GM20431 (cell line): ENCODE measurements at regions not wholly inside any gene's neighbourhood (a gene's known extent, or its start where the extent isn't known, plus 50 kb on each side); places are given as distances from the start of the nearest gene placed in this dataset.
"Not testable (repeated sequence)": the region's sequence is repeated elsewhere in the genome, so short reads cannot be mapped to it uniquely, and the experiment has no call there.

Source experiments
- in situ Hi-C: fragments of 300-500 bp; cut with MseI, MboI; formaldehyde crosslinking; loops from one replicate; pipeline ENCODE4 v1.15.0; 2020; ENCODE audit warnings: low sequenced_read_pairs; ENCODE audit not compliant: unreplicated experiment

DNA sequence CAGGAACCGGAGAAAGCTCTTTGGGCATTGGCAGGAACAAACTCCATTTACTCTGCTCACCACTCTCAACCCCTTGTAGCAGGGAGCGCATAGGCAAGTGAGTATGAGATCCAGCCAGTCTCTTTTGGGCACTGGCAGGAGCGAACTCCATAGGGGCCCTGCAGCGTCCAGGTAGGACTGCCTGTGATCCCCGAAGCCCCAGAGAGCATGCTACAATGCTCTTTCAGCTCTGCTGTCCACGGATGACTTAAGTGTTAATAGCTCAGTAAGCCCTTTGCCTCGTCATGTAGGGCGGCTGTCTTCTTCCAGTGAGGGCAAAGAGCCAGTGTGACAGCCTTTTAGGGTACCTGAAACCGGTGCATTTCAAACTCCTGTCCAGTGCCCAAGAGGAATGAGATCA, 1525.6 kb upstream of the RAG2 start:
- in situ Hi-C loops: no loop called here

DNA sequence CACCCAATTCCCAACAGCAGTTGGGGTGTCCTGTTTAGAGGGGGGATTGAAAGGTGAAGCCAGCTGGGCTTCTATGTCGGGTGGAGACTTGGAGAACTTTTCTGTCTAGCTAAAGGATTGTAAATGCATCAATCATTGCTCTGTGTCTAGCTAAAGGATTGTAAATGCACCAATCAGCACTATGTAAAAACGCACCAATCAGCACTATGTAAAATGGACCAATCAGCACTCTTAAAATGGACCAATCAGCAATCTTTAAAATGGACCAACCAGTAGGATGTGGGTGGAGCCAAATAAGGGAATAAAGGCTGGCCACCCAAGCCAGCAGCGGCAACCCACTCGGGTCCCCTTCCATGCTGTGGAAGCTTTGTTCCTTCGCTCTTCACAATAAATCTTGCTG, 1518.6 kb upstream of the RAG2 start:
- in situ Hi-C loops: not testable (repeated sequence)

DNA sequence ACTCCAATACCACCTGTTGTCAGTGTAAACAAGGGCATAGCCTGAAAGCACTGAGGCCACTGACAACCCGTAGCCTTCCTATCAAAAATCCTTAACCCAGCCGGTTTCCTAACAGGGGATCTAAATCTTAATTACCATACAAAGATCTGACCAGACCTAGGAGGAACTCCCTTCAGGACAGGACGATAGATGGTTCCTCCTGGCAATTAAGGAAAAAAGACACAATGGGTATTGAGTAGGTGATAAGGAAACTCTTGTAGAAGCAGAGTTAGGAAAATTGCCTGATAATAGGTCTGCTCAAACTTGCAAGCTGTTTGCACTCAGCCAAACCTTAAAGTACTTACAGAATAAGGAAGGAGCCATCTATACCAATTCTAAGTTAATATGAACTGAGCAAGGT, 1517.3 kb upstream of the RAG2 start:
- in situ Hi-C loops: not testable (repeated sequence)

DNA sequence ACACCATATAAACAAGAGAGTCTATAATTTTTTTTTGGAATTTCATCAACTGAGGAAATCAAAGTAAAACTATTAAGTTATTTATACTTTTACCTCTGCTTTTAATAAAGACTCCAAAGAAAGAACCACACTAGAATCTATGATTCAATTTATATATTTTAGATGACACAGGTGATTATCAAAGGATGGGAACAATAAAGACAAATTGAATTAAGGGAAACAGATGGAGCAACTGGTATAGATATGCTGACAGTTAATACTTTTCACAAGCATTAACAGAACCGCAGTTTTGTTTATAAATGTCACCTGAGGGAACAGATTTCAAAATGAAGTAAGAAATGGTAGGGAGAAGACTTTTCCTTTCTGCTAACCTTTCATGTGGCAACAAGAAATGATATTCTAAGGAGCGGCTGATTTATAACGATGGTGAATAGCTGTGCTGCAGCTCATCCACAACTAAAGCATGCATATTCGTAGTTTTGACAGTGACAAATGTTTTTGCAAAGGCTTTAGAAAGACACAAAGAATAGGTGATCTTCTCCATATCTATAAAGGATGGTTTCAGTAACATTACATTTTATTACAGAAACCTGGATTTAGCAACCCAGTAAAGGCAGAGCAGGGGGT, 1502.9 kb upstream of the RAG2 start:
- in situ Hi-C loops: no loop called here

DNA sequence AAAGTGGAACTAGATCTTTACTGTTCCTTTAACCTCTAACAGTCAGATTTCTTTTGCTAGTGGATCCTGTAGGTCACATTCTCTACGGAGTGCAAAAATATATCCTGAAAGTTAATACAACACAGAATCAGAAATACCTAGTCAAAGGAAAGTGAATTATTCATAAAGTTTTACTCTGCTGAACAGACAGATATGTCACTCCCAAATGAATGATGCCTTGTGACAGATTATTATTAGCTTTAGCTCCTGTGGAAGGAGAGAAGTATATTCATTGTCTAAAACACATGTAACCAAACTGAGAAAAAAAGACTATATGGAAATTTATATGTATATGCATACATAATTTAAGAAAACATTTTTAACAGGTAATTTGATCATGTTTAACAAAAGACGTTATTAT, 1497.2 kb upstream of the RAG2 start:
- in situ Hi-C loops: no loop called here

DNA sequence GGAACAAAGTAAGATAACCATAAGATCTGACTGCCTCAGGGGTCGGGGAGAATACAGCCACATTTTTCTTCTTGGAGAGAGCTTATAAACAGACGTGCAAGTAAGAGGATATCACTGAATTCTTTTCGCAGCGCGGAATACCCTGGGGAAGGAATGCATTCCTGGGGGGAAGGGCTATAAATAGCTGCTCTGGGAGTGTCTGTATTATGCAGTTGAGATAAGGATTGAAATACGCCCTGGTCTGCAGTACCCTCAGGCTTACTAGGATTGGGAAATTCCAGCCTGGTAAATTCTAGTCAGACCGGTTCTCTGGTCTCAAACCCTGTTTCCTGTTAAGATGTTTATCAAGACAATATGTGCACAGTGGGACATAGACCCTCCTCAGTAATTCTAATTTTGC, 1491.7 kb upstream of the RAG2 start:
- in situ Hi-C loops: no loop called here

DNA sequence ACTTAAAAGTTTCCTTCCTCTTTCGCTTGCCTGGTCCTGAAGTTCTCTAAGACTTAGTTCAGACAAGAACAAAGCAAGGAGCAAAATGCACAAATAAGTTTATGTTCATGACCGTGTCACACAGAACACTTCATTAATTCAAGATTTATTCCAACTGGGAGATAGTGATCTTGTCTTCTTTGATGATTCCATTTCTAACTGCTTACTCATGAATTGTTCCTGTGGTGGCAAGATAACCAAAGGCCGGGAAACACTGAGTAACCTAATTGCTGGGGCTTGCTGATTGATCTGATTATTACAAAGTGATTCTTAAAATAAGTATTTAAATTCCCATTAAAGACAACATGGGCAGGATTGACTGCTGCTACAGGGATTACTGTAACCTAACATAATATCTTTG, 1462.9 kb upstream of the RAG2 start:
- in situ Hi-C loops: no loop called here

DNA sequence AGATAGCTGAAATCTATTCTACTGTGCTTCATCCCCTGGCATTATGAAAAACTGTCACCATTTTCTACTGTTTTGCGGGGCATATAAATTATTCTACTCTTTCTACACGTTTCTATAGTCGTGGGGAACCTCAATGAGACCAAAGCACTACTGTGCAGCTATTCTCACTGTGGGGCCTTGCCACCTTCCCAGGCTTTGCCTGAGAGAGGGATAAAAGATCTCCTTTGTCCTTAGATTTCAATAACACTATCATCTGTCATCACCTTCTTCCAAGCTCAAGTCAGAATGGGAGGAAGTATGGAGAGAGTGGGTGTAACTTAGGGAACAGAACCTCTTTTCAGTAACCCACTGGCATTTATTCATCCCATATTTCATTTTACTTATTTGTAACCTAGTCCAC, 1462.1 kb upstream of the RAG2 start:
- in situ Hi-C loops: no loop called here

DNA sequence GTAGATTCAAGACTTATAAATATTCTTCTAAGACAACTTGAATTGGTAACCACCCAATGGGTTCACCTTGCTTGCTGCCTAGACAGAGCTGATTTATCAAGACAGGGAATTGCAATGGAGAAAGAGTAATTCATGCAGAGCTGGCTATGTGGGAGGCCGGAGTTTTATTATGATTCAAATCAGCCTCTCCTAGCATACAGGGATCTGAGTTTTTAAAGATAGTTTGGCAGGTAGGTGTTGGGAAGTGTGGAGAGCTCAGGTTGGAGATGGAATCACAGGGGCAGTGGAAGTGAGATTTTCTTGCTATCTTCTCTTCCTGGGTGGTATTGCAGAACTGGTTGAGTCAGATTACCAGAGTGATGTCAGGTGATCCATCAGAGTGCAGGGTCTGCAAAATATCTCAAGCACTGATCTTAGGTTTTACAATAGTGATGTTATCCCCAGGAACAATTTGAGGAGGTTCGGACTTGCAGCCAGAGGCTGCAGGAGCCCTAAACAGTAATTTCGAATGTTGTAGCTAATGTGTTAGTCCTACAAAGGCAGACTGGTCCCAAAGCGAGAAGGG, 1448.6 kb upstream of the RAG2 start:
- in situ Hi-C loops: no loop called here

DNA sequence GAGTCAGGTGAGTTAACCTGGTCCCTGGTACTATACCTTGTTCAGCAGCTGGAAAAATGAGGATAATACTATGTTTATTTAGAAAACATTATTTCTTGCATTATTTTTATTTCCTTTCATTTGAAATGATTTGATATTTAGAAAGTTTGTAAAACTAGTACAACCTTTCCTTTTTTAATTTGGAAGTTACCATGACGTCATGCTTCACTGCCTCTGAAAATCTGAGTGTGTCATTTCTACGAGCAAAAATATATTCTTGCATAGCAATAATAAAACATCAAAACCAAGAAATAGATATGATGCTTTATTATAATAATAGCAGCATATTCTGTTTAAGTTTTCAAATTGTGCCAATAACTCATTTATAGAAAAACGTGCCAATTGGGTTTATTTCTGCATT, 1445.0 kb upstream of the RAG2 start:
- in situ Hi-C loops: no loop called here

DNA sequence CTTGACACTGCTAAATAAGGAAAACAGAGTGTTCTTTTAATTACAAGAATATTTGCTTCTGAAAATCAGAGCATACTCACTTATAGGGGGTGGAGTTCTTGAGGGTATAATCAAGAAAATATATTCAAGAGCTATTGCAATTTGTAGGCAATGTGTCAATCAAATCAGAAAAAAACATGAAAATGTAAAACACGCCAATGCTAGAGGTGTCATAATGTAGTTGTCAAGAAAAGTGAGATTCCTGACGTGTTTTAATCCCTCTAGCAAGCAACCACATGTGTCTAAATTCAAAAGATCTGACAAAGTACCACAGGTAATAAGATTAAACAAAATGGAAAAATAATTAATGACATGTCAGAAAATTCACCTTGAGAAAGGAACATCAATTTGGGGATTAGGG, 1440.7 kb upstream of the RAG2 start:
- in situ Hi-C loops: no loop called here

DNA sequence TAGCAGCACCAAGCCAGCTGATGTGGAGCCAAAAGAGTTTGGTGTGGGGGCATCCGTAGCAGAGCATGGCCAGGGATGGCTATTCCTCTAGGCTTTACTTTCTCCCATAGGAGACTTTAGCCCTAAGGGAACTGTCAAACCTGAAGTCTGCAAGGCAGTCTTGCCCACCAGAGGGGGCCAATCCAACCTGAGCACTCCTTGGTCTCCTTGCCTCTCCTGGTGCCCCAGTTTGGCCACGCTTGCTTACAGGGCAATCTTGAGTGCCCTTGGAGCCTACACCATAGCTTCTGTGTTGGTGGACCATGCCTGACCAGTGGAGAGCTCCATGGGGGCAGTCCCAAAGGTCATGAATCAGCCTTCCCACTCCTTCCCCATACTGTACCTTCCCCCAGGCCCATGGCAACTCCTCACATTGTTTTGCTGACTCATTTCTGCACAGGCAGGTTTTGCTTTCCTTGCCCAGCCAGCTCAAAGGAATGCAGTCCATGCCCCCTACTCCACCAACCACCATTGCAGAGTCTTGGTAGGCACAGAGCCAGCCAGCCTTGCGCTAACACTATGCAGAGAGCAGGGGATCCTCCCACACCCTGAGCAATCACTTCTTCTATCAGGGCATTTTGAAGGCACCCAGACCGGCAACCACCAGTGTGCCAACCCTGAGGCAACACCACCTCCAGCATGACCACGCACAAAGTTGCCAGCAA, 1421.2 kb upstream of the RAG2 start:
- in situ Hi-C loops: no loop called here

DNA sequence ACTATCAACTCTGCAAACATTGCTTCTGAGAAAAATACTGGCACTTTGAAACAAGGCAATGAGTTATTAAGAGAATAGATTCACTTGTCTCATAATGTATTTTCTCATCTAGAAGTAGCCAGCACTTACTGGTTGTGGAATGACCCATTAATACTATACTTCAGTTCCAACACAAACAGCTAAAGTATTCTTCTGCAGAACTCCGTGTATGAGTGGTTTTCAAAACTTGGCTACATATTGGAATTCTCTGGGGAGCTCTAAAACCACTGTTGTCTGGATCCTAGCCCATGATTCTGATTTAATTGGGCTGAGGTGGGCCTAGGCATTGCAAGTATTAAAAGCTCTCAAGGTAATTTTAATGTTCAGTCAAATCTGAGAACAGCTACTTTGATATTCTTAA, 1416.4 kb upstream of the RAG2 start:
- in situ Hi-C loops: no loop called here

DNA sequence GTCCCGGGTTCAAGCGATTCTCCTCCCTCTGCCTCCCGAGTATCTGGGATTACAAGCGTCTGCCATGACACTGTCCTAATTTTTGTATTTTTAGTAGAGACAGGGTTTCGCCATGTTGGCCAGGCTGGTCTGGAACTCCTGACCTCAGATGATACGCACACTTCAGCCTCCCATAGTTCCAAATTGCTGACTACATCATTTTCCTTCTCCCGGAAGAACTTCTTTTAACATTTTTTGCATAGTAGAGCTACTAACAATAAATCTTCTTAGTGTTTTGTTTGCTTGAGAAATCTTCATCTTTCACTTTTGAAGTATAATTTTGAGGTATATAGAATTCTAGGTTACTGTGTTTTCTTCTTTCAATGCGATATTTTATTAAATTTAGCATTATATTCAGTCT, 1415.1 kb upstream of the RAG2 start:
- in situ Hi-C loops: no loop called here

DNA sequence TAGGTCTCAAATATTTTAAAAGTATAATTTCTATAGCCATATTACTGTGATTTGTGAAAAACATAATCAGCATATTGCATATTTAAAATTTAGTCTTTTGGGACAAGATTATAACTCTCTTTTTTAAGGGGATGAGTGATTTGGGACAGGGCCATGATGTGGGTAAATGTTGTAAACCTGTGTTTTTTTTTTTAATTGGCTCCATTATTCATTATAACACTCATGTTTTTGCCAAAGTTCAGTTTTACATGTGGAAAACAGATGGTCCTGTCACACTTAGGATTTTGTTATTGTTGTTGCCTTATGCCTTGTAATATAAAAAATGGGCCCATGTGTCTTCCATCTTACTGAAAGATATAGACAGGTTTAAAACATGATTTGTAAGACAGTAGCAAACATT, 1413.5 kb upstream of the RAG2 start:
- in situ Hi-C loops: no loop called here

DNA sequence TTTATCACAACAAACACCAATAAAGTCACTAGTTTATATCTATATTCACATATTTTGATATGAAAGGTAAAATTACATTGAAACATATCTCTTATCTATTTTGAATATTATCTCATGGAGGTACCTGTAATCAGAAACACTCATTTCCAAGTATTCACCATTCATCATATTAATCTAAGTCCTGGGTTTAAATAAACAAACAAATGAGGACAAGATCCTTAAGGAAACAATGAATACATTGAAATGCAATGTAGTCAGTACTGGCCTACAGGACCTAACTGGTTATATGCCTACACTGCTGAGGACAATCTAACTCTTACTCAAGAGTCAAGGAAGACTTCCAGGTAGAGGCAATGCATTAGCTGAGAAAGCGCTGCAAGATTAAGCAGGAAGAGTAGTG, 1411.9 kb upstream of the RAG2 start:
- in situ Hi-C loops: no loop called here

DNA sequence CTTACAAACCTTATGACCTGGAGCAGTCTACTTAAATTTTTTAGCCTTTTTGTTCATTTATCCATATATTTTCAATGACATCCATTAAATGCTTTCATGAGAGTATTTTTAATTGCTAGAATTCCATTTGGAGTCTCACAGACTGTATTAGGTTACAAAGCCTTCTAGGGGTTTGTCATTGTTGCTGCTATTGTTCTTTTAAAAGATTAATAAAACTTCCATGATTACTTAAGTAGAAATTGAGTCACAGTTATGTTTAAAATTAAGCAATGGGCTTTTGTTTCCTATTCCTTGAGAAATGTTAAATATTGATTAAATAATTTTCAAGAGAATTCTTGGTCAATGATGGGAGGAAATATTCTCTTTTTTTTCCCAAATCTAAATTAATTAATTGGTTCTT, 1408.4 kb upstream of the RAG2 start:
- in situ Hi-C loops: no loop called here

DNA sequence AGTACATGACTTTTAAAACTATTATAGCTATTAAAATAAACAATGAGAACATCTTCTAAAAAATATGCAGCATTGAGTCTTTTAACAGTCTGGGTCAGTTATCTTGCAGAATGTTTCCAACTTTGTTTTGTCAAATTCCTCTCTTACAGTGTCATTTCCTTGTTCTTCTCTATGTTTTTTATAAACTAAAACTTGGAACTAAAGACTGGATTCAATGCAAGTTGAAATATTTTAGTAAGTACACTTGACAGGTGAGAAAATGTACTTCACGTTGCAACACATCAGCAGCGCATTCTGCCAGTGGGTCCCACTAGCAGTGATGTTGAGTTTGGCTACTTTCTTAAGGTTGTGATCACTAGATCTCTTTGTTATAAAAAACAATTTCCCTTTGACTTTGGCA, 1407.6 kb upstream of the RAG2 start:
- in situ Hi-C loops: no loop called here

DNA sequence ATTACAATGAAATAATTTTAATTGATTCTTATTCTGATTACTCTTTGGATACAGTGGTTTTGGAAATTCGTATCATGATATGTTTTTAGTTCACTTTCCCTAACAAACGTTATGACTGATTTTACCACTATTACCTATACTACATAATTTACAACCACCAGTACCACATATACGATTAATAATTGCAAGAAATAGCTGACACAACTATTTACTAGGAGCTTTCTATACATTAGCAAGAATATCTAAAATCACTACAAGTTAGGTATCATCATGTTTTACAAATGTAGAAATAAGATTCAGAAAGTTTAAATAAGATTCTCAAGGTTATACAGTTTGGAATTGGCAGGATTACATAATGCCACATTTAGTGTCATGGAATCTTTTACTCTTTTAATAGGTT, 1401.1 kb upstream of the RAG2 start:
- in situ Hi-C loops: no loop called here

DNA sequence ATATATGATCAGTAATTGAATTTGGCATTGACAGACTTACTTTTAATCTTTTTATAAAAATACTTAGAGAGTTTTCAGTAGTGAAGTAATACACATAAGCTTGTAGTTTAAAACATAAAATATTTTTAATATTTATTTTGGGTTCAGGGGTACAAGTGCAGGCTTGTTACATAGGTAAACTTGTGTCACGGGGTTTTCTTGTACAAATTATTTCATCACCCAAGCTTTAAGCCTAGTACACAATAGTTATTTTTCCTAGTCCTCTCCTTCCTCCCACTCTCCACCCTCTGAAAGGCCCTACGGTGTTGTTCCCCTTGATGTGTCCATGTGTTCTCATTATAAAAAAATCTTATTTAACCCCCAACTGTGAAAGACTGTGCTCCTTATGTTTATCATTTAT, 1397.8 kb upstream of the RAG2 start:
- in situ Hi-C loops: no loop called here

DNA sequence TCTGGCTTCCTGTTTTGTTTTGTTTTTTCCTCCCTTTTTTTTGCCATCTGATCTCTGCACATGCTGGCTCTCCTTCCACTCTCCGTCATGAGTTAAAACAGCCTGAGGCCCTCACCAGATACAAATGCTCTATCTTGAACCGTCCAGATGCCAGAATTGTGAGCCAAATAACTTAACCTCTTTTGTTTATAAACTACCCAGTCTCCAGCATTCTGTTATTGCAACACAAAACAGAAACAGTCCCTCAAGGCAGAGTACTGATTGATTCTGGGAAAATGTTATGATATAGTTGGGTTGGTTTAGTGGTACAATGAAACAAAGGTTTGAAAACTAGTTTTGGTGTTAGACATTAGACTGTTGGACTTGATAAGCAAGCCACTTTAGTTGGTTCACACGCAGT, 1390.0 kb upstream of the RAG2 start:
- in situ Hi-C loops: no loop called here

DNA sequence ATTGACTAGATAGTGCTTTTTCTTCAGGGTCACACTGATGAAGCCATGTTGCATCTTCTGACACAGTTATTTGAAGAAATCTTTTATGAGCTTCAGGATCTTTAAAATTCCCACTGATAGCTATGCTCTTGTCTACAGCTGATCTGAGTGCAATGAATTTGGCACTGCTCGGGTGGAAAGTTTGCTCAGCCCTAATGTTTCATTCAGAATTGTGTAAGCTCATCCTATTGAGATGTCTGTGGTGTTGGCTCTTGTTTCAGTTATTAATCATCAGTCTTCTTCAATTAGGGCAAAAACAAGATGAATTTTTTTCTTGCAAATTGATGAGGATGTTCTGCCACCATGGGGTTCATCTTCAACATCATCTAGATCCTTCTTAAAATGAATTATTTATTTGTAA, 1387.0 kb upstream of the RAG2 start:
- in situ Hi-C loops: no loop called here
